HepG2 (cell line): ENCODE measurements at regions not wholly inside any gene's neighbourhood (a gene's known extent, or its start where the extent isn't known, plus 50 kb on each side); places are given as distances from the start of the nearest gene placed in this dataset.

Source experiments
- ATAC-seq: fragments of 200-7000 bp; cut with Tn5 transposase; 3 replicates; pipeline ENCODE4 v1.9.1; 2020; ENCODE audit warnings: mild to moderate bottlenecking, moderate library complexity
- BruUV-seq: library from RNA; stranded (reverse); fragments of 400-500 nt; replicated peaks from 2 replicates; lab custom pipeline; 2021; lab: Mats Ljungman, UMichigan
- CTCF ChIA-PET: fragments of 300-600 bp; formaldehyde crosslinking; extraction: SDS; loops from one replicate; lab custom pipeline; 2021; ENCODE audit warnings: low total read pairs, inconsistent platforms, low intra/inter-chr PET ratio; lab: Yijun Ruan, JAX
- POLR2A ChIA-PET: fragments of 350-600 bp; sonication (Branson Sonifier 250); formaldehyde crosslinking; loops from one replicate; lab custom pipeline; 2020; ENCODE audit warnings: antibody characterized with exemption, inconsistent platforms; lab: Yijun Ruan, JAX
- DNase-seq: peaks from one replicate; pipeline ENCODE4 v3.0.0-alpha.2; 2015; ENCODE audit warnings: low spot score
- FAIRE-seq: peaks from 3 replicates; lab custom pipeline; 2011; peaks lifted over from hg19 to GRCh38; lab: Jason Lieb, UNC
- H2AFZ ChIP-seq: one replicate; pipeline ENCODE4 v1.6.1; 2011; ENCODE audit warnings: low read length, inconsistent platforms
- H3K27ac ChIP-seq: fragments of 300-600 bp; 3 replicates; pipeline ENCODE4 v1.8.0; 2011; ENCODE audit warnings: mixed run types, mild to moderate bottlenecking, mixed read lengths, low read length, inconsistent platforms; ENCODE audit not compliant: insufficient read depth; ENCODE audit errors: extremely low read length
- H3K27me3 ChIP-seq, 2 experiments: fragments of 200-600 bp in 1 of 2; 2 replicates in 1 of 2; 3 replicates in 1 of 2; pipeline versions ENCODE4 v1.6.0 to v1.8.0; 2011; ENCODE audit warnings: low read length in 2 of 2, mild to moderate bottlenecking in 2 of 2, moderate library complexity in 2 of 2, inconsistent platforms in 1 of 2; ENCODE audit not compliant: insufficient read depth in 2 of 2, control insufficient read depth in 1 of 2
- H3K36me3 ChIP-seq, 2 experiments: fragments of 200-600 bp in 1 of 2; replicated peaks in 1 of 2; 2 replicates in 1 of 2; 3 replicates in 1 of 2; pipeline versions ENCODE4 v1.5.1 to v1.8.0; 2011; ENCODE audit warnings: low read length in 2 of 2, inconsistent platforms in 1 of 2; ENCODE audit not compliant: insufficient read depth in 2 of 2, control insufficient read depth in 1 of 2
- H3K4me1 ChIP-seq: 2 replicates; pipeline ENCODE4 v1.5.1; 2012; ENCODE audit warnings: low read length, inconsistent platforms; ENCODE audit not compliant: insufficient read depth
- H3K4me2 ChIP-seq: 2 replicates; pipeline ENCODE4 v1.6.0; 2011; ENCODE audit warnings: low read depth, low read length, inconsistent platforms
- H3K4me3 ChIP-seq, 3 experiments: fragments of 200-600 bp in 1 of 3; sonication (generic), shearing (Covaris generic) in 1 of 3; replicated peaks in 1 of 3; 2 replicates each; pipeline ENCODE4 v1.5.1; 2011 to 2016; ENCODE audit warnings: low read length in 3 of 3, inconsistent platforms in 2 of 3, low read depth in 2 of 3, mild to moderate bottlenecking in 2 of 3, control low read depth in 1 of 3, mixed read lengths in 1 of 3; ENCODE audit not compliant: insufficient read depth in 1 of 3
- H3K79me2 ChIP-seq: one replicate; pipeline ENCODE4 v1.6.1; 2011; ENCODE audit warnings: low read length, inconsistent platforms; ENCODE audit not compliant: insufficient read depth
- H3K9ac ChIP-seq: 2 replicates; pipeline ENCODE4 v1.6.0; 2011; ENCODE audit warnings: mild to moderate bottlenecking, low read depth, low read length, inconsistent platforms; ENCODE audit not compliant: insufficient read depth
- H3K9me3 ChIP-seq: 2 replicates; pipeline ENCODE4 v1.5.1; 2012; ENCODE audit warnings: mild to moderate bottlenecking, low read length
- H4K20me1 ChIP-seq: 2 replicates; pipeline ENCODE4 v1.6.0; 2011; ENCODE audit warnings: inconsistent platforms, mild to moderate bottlenecking, low read length, moderate library complexity; ENCODE audit not compliant: insufficient read depth
- CTCF ChIP-seq: sonication (generic); formaldehyde crosslinking; IDR thresholded peaks from 2 replicates; pipeline ENCODE4 v1.5.0; 2020; ENCODE audit warnings: mild to moderate bottlenecking, missing genetic modification reagents, moderate library complexity
- RAD21 ChIP-seq: fragments of 450-650 bp; formaldehyde crosslinking; IDR thresholded peaks from 2 replicates; pipeline ENCODE4 v1.5.0; 2020; ENCODE audit warnings: mild to moderate bottlenecking
- SMC3 ChIP-seq: IDR thresholded peaks from 2 replicates; pipeline ENCODE4 v1.6.1; 2011; ENCODE audit warnings: low read length, improper control_type of control experiment
- SOX13 ChIP-seq, 3 experiments: fragments of 450-650 bp in 1 of 3; sonication (generic) in 1 of 3; formaldehyde crosslinking in 1 of 3; IDR thresholded peaks in 2 of 3; conservative IDR thresholded peaks in 1 of 3; 2 replicates each; pipeline versions ENCODE4 v1.5.0 to v1.6.1; 2016 to 2020; ENCODE audit warnings: antibody characterized with exemption in 1 of 3, mild to moderate bottlenecking in 1 of 3, missing compliant biosample characterization in 1 of 3, missing genetic modification reagents in 1 of 3, moderate library complexity in 1 of 3
- STAG1 ChIP-seq: sonication (generic); formaldehyde crosslinking; IDR thresholded peaks from 2 replicates; pipeline ENCODE4 v1.4.0; 2020; ENCODE audit warnings: missing genetic modification reagents
- ZNF33B ChIP-seq: sonication (generic); formaldehyde crosslinking; IDR thresholded peaks from 2 replicates; pipeline ENCODE4 v1.5.1; 2020; ENCODE audit warnings: mild to moderate bottlenecking, missing genetic modification reagents
- ZNF432 ChIP-seq: sonication (generic); formaldehyde crosslinking; IDR thresholded peaks from 2 replicates; pipeline ENCODE4 v1.5.0; 2020; ENCODE audit warnings: missing genetic modification reagents, mild to moderate bottlenecking, borderline replicate concordance
- ZNF513 ChIP-seq: sonication (generic); formaldehyde crosslinking; conservative IDR thresholded peaks from 2 replicates; pipeline ENCODE4 v1.5.0; 2020; ENCODE audit warnings: missing genetic modification reagents
- ZNF615 ChIP-seq: sonication (generic); formaldehyde crosslinking; IDR thresholded peaks from 2 replicates; pipeline ENCODE4 v1.5.0; 2020; ENCODE audit warnings: mild to moderate bottlenecking, missing genetic modification reagents, borderline replicate concordance
- ZNF747 ChIP-seq: sonication (generic); formaldehyde crosslinking; IDR thresholded peaks from 2 replicates; pipeline ENCODE4 v1.8.1; 2023; ENCODE audit warnings: missing genetic modification reagents, mild to moderate bottlenecking, borderline replicate concordance
- WGBS: methylation state at CpG from one replicate; pipeline ENCODE4 v1.1.6; 2017; ENCODE audit warnings: low lambda C conversion rate; 5-methylcytosine and 5-hydroxymethylcytosine counted together
- in situ Hi-C: cut with HindIII; loops from 2 replicates; pipeline ENCODE4 v1.10.0; 2017; ENCODE audit warnings: low pct_unique_long_range_greater_than_20kb; ENCODE audit not compliant: extremely low pct_ligation_motif_present
- intact Hi-C: fragments of 100-400 bp; cut with micrococcal nuclease; formaldehyde crosslinking; loops from one replicate; pipeline ENCODE4 v1.10.0; 2022; ENCODE audit not compliant: unreplicated experiment

GRCh38 chr12:93979189-93979588 lies 169.2 kb upstream of the PLXNC1 start:
- FAIRE-seq: peak; percentile 34
- Histone ChIP-seq H4K20me1 (no peaks in the 10 kb centered on the region), H3K27ac (no peak overlapping the region), H3K27me3 (peaks cover 0 to 7% of the 10 kb centered on the region in 2 experiments; a peak in 2 of 5 replicates), H3K4me3 (no peak overlapping the region), H3K79me2 (no peaks in the 10 kb centered on the region), H3K9me3 (no peaks in the 10 kb centered on the region), H2AFZ (no peak overlapping the region), H3K4me2 (no peak overlapping the region), H3K36me3 (no peaks in the 10 kb centered on the region), H3K9ac (no peak overlapping the region), H3K4me1 (no peaks in the 10 kb centered on the region)
- in situ Hi-C loops (no loop called here), intact Hi-C loops (loop anchor here (2.0 kb wide), 2 partner anchors 410 to 476 kb away; no protein-coding TSS in a partner anchor)
- DNase-seq: no peak
- BruUV-seq: no TSS peak
- WGBS: 48% methylated on average over 2 of the region's 2 CpGs
- ChIA-PET CTCF (interaction anchor here (0.7 to 1.5 kb wide), 2 partner anchors 410 to 453 kb away, joined by 3 read pairs; no protein-coding TSS in a partner anchor), POLR2A (no interaction called here)
- TF ChIP-seq SMC3 (peak; percentile 44; the same call in 1 of the 2 replicates), RAD21 (CRISPR knock-in tag) (peak; percentile 39; the same call in 1 of the 2 replicates), ZNF432 (no peak), STAG1 (CRISPR knock-in tag) (peak; percentile 80), CTCF (CRISPR knock-in tag) (peak; percentile 60)
- no peak for ATAC-seq

- CTCF ChIA-PET: no interaction called here
- no peak overlapping the region for H3K4me2 ChIP-seq
- no peaks in the 10 kb centered on the region for H3K79me2 ChIP-seq
- no peaks in the 10 kb centered on the region for H3K36me3 ChIP-seq
- H3K4me3 ChIP-seq: no peak overlapping the region
- DNase-seq (no peak), ATAC-seq (no peak), FAIRE-seq (no peak)
- intact Hi-C loops (no loop called here), in situ Hi-C loops (no loop called here)
- 45% methylated on average over 3 of the region's 3 CpGs for WGBS
- H3K4me1 ChIP-seq: no peaks in the 10 kb centered on the region
- H3K9ac ChIP-seq: no peak overlapping the region
- POLR2A ChIA-PET: no interaction called here
- H4K20me1 ChIP-seq: no peaks in the 10 kb centered on the region
- H3K27ac ChIP-seq: no peak overlapping the region
- no TSS peak for BruUV-seq
- H3K27me3 ChIP-seq: peaks cover 0 to 3% of the 10 kb centered on the region in 2 experiments; a peak in 1 of 5 replicates
- H2AFZ ChIP-seq: no peak overlapping the region
- no peaks in the 10 kb centered on the region for H3K9me3 ChIP-seq
- TF ChIP-seq ZNF513 (CRISPR knock-in tag) (no peak), ZNF615 (no peak), SOX13 (IDR thresholded peaks at IDR 0.05) (no peak), SOX13 (CRISPR knock-in tag; conservative IDR thresholded peaks at IDR 0.05 in 1 of 2, IDR thresholded peaks at IDR 0.05 in 1 of 2) (no peak), ZNF33B (CRISPR knock-in tag) (no peak), ZNF747 (CRISPR knock-in tag) (no peak)
- TF ChIP-seq, all 625 proteins: peak for 0
These were observed 167.7 kb upstream of the PLXNC1 start for GRCh38 chr12:93980711-93981110.
